Astrocyte (in vitro differentiated cells and primary cell): ENCODE measurements at regions not wholly inside any gene's neighbourhood (a gene's known extent, or its start where the extent isn't known, plus 50 kb on each side); places are given as distances from the start of the nearest gene placed in this dataset.

Source experiments
- DNase-seq: peaks from one replicate; pipeline ENCODE4 v3.0.0-alpha.2; 2010; ENCODE audit warnings: low read depth
- FAIRE-seq: peaks from 2 replicates; lab custom pipeline; 2011; peaks lifted over from hg19 to GRCh38; lab: Jason Lieb, UNC
- H2AFZ ChIP-seq: 2 replicates; pipeline ENCODE4 v1.6.0; 2012; ENCODE audit warnings: low read depth, low read length, inconsistent platforms
- H3K27ac ChIP-seq: 2 replicates; pipeline ENCODE4 v1.5.1; 2011; ENCODE audit warnings: low read depth, low read length, inconsistent platforms
- H3K27me3 ChIP-seq: 2 replicates; pipeline ENCODE4 v1.6.0; 2011; ENCODE audit warnings: low read length, inconsistent platforms; ENCODE audit not compliant: insufficient read depth
- H3K36me3 ChIP-seq: 2 replicates; pipeline ENCODE4 v1.5.1; 2011; ENCODE audit warnings: low read length, inconsistent platforms; ENCODE audit not compliant: insufficient read depth
- H3K4me1 ChIP-seq: 2 replicates; pipeline ENCODE4 v1.5.1; 2011; ENCODE audit warnings: low read length, inconsistent platforms; ENCODE audit not compliant: insufficient read depth
- H3K4me2 ChIP-seq: 2 replicates; pipeline ENCODE4 v1.6.0; 2012; ENCODE audit warnings: low read length, inconsistent platforms
- H3K4me3 ChIP-seq: 2 replicates; pipeline ENCODE4 v1.5.1; 2011; ENCODE audit warnings: low read depth, mild to moderate bottlenecking, low read length, inconsistent platforms; ENCODE audit not compliant: insufficient read depth
- H3K79me2 ChIP-seq: 2 replicates; pipeline ENCODE4 v1.6.0; 2012; ENCODE audit warnings: mild to moderate bottlenecking, low read length, inconsistent platforms; ENCODE audit not compliant: insufficient read depth
- H3K9ac ChIP-seq: 2 replicates; pipeline ENCODE4 v1.6.0; 2012; ENCODE audit warnings: mild to moderate bottlenecking, low read length, inconsistent platforms
- H3K9me3 ChIP-seq: 2 replicates; pipeline ENCODE4 v1.5.1; 2012; ENCODE audit warnings: low read depth, mild to moderate bottlenecking, low read length, inconsistent platforms; ENCODE audit not compliant: insufficient read depth
- H4K20me1 ChIP-seq: 2 replicates; pipeline ENCODE4 v1.6.0; 2012; ENCODE audit warnings: low read length, inconsistent platforms; ENCODE audit not compliant: insufficient read depth
- H3K27ac Mint-ChIP-seq: one replicate; pipeline ENCODE4 v1.8.0; 2021; ENCODE audit warnings: mild to moderate bottlenecking, mixed read lengths; ENCODE audit not compliant: unreplicated experiment
- H3K27me3 Mint-ChIP-seq: one replicate; pipeline ENCODE4 v1.8.0; 2021; ENCODE audit warnings: low read depth, mixed read lengths; ENCODE audit not compliant: unreplicated experiment
- H3K36me3 Mint-ChIP-seq: one replicate; pipeline ENCODE4 v1.8.0; 2021; ENCODE audit warnings: low read depth, mixed read lengths; ENCODE audit not compliant: unreplicated experiment
- H3K4me1 Mint-ChIP-seq: one replicate; pipeline ENCODE4 v1.8.0; 2021; ENCODE audit warnings: low read depth, mixed read lengths; ENCODE audit not compliant: unreplicated experiment
- H3K4me3 Mint-ChIP-seq: one replicate; pipeline ENCODE4 v1.8.0; 2021; ENCODE audit warnings: mild to moderate bottlenecking, moderate library complexity, mixed read lengths; ENCODE audit not compliant: unreplicated experiment
- H3K9me3 Mint-ChIP-seq: one replicate; pipeline ENCODE4 v1.8.0; 2021; ENCODE audit warnings: mild to moderate bottlenecking, mixed read lengths; ENCODE audit not compliant: unreplicated experiment
- CTCF ChIP-seq: IDR thresholded peaks from 2 replicates; pipeline ENCODE4 v1.5.1; 2011; ENCODE audit warnings: low read depth, mild to moderate bottlenecking, inconsistent platforms, low read length, moderate library complexity; ENCODE audit not compliant: insufficient read depth
- EZH2 ChIP-seq: IDR thresholded peaks from 2 replicates; pipeline ENCODE4 v1.6.1; 2012; ENCODE audit warnings: mild to moderate bottlenecking, low read length, inconsistent platforms; ENCODE audit not compliant: insufficient read depth

GRCh38 chr3:87351937-87352336, 75.6 kb upstream of the POU1F1 start:
- no peaks in the 10 kb centered on the region for H3K36me3 ChIP-seq
- TF ChIP-seq EZH2 (no peak), CTCF (no peak)
- Mint-ChIP-seq H3K27ac (no peak overlapping the region), H3K4me3 (no peak overlapping the region), H3K27me3 (no peaks in the 10 kb centered on the region), H3K36me3 (no peaks in the 10 kb centered on the region), H3K9me3 (no peaks in the 10 kb centered on the region), H3K4me1 (no peaks in the 10 kb centered on the region)
- no peak overlapping the region for H3K4me2 ChIP-seq
- no peaks in the 10 kb centered on the region for H3K9me3 ChIP-seq
- FAIRE-seq: no peak
- no peaks in the 10 kb centered on the region for H4K20me1 ChIP-seq
- H3K27ac ChIP-seq: no peak overlapping the region
- H3K4me3 ChIP-seq: no peak overlapping the region
- H3K9ac ChIP-seq: no peak overlapping the region
- no peak overlapping the region for H2AFZ ChIP-seq
- no peak for DNase-seq
- no peaks in the 10 kb centered on the region for H3K4me1 ChIP-seq
- no peaks in the 10 kb centered on the region for H3K79me2 ChIP-seq
- no peaks in the 10 kb centered on the region for H3K27me3 ChIP-seq

GRCh38 chr3:87350367-87351199, 74.2 kb upstream of the POU1F1 start:
- Mint-ChIP-seq H3K4me3 (no peak overlapping the region), H3K4me1 (no peaks in the 10 kb centered on the region), H3K9me3 (no peaks in the 10 kb centered on the region), H3K27me3 (no peaks in the 10 kb centered on the region), H3K27ac (no peak overlapping the region), H3K36me3 (no peaks in the 10 kb centered on the region)
- Histone ChIP-seq H3K9me3 (no peaks in the 10 kb centered on the region), H4K20me1 (no peaks in the 10 kb centered on the region), H3K4me2 (no peak overlapping the region), H3K4me1 (no peaks in the 10 kb centered on the region), H3K27me3 (no peaks in the 10 kb centered on the region), H3K36me3 (no peaks in the 10 kb centered on the region), H3K4me3 (no peak overlapping the region), H3K79me2 (no peaks in the 10 kb centered on the region), H3K9ac (no peak overlapping the region), H3K27ac (no peak overlapping the region), H2AFZ (no peak overlapping the region)
- peak; percentile 23 for DNase-seq
- TF ChIP-seq EZH2 (no peak), CTCF (peak; percentile 94)
- peak; percentile 37 for FAIRE-seq

- FAIRE-seq: no peak
- H3K4me3 ChIP-seq: no peak overlapping the region
Observed at GRCh38 chr3:87349833-87350232, 73.4 kb upstream of the POU1F1 start.

More at GRCh38 chr3:87349833-87350232, 73.4 kb upstream of the POU1F1 start:
- Histone ChIP-seq H3K4me2 (no peak overlapping the region), H3K9me3 (no peaks in the 10 kb centered on the region), H3K9ac (no peak overlapping the region), H3K79me2 (no peaks in the 10 kb centered on the region), H3K27ac (no peak overlapping the region), H3K4me1 (no peaks in the 10 kb centered on the region), H4K20me1 (no peaks in the 10 kb centered on the region), H2AFZ (no peak overlapping the region), H3K27me3 (no peaks in the 10 kb centered on the region), H3K36me3 (no peaks in the 10 kb centered on the region)
- H3K4me3 Mint-ChIP-seq: no peak overlapping the region
- no peak for TF ChIP-seq CTCF
- TF ChIP-seq EZH2: no peak
- H3K36me3 Mint-ChIP-seq: no peaks in the 10 kb centered on the region
- no peak overlapping the region for H3K27ac Mint-ChIP-seq
- H3K9me3 Mint-ChIP-seq: peaks cover 3% of the 10 kb centered on the region
- H3K4me1 Mint-ChIP-seq: no peaks in the 10 kb centered on the region
- no peak for DNase-seq
- H3K27me3 Mint-ChIP-seq: no peaks in the 10 kb centered on the region
